ENCODE measurements at regions not wholly inside any gene's neighbourhood (a gene's known extent, or its start where the extent isn't known, plus 50 kb on each side); places are given as distances from the start of the nearest gene placed in this dataset. TPM values are rescaled to one million over a fixed set of nuclear protein-coding genes. Genes with fewer than 3 reads are reported as not detected.

- no peak for ATAC-seq (ENCODE audit: low FRiP score)
- no peak for DNase-seq (ENCODE audit: low spot score)
- TF ChIP-seq CTCF (IDR thresholded peaks at IDR 0.05): no peak
These were observed 51.0 kb upstream of the RARB start for GRCh38 chr3:25377042-25377441.

Small RNA genes lying in the stretch of these regions (small RNA-seq; reads per million reads assigned to genes)
- gene RN7SL216P (not detected), gene RNA5SP125 (not detected), gene RNA5SP126 (not detected)

All from omental fat pad (tissue), 3 donors.